ENCODE measurements at regions not wholly inside any gene's neighbourhood (a gene's known extent, or its start where the extent isn't known, plus 50 kb on each side); places are given as distances from the start of the nearest gene placed in this dataset.

DNA sequence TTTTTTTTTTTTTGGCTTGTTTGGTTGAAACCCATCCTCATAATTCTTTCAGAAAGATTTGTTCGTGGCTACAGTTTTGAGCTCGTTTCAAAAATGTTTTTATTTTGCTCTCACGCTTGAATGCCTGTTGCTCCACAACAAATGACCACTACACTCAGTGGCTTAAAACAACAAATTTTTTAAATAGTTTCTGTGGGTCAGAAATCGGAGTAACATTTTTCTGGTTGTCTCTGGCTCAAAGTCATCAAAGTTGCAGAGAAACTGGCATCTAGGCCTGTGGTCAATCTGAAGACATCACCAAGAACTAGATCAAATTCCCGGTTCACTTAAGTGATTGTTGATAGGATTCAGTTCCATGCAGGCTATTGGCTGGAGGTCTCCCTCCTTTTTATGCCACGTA lies 560.0 kb downstream of the SNAPC1 start:
- Histone ChIP-seq H3K9me3 (peaks cover 0 to 8% of the 10 kb centered on the region in 2 donors), H3K36me3 (no peaks in the 10 kb centered on the region), H3K4me3 (no peak overlapping the region), H3K4me1 (no peaks in the 10 kb centered on the region), H3K27ac (no peak overlapping the region), H3K27me3 (no peaks in the 10 kb centered on the region)
- TF ChIP-seq CTCF (IDR thresholded peaks at IDR 0.05) = no peak
- no peak for DNase-seq (ENCODE audit: low spot score)

DNA sequence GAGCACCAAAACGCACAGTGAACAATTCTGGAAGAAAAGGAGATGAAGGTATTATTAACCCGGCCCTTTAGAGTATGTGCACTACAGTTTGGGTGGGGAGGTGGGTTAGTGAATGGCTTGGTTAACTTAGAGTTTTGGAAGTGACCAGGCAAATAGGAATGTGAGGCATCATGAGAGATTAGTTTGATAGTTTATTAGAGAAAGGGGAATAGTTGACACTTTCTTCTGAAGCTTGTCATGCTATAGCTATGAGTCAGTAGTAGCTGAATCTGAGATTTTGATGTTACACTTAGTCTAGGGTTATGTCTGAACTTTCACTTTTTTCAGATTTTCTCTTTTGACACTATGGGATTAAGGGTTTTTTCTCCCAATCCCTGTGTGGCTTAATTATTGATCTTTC lies 567.2 kb downstream of the SNAPC1 start:
- DNase-seq (ENCODE audit: low spot score) = no peak
- no peak for TF ChIP-seq CTCF (IDR thresholded peaks at IDR 0.05)
- Histone ChIP-seq H3K27me3 (no peaks in the 10 kb centered on the region), H3K27ac (no peak overlapping the region), H3K9me3 (peaks cover 0 to 24% of the 10 kb centered on the region in 2 donors), H3K36me3 (no peaks in the 10 kb centered on the region), H3K4me3 (no peak overlapping the region), H3K4me1 (no peaks in the 10 kb centered on the region)

- no peak for DNase-seq (ENCODE audit: low spot score)
- Histone ChIP-seq H3K27me3 (no peaks in the 10 kb centered on the region), H3K36me3 (no peaks in the 10 kb centered on the region), H3K27ac (no peak overlapping the region), H3K9me3 (peaks cover 0 to 9% of the 10 kb centered on the region in 2 donors), H3K4me3 (no peak overlapping the region), H3K4me1 (no peaks in the 10 kb centered on the region)
- no peak for TF ChIP-seq CTCF (IDR thresholded peaks at IDR 0.05)
Observed at GRCh38 chr14:62347562-62348011, 585.4 kb downstream of the SNAPC1 start.

GRCh38 chr14:62357362-62357761 lies 595.1 kb downstream of the SNAPC1 start:
- Histone ChIP-seq H3K9me3 (peaks cover 5 to 52% of the 10 kb centered on the region in 2 donors), H3K4me3 (no peak overlapping the region), H3K4me1 (no peaks in the 10 kb centered on the region), H3K27ac (no peak overlapping the region), H3K27me3 (no peaks in the 10 kb centered on the region), H3K36me3 (no peaks in the 10 kb centered on the region)
- no peak for TF ChIP-seq CTCF (IDR thresholded peaks at IDR 0.05)
- DNase-seq (ENCODE audit: low spot score) = no peak

DNA sequence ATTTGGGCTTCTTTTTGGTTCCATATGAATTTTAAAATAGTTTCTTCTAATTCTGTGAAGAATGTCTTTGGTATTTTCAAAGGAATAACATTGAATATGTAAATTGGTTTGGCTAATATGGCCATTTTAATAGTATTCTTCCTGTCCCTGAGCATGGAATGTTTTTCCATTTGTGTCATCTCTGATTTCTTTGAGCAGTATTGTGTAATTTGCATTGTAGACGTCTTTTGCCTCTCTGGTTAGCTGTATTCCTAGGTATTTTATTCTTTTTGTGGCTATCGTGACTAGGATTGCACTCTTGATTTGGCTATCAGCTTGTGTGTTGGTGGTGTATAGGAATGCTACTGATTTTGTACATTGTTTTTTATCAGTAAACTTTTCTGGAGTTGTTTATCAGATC lies 601.9 kb downstream of the SNAPC1 start:
- H3K9me3 ChIP-seq = peaks cover 0 to 9% of the 10 kb centered on the region in 2 donors
- no peak for TF ChIP-seq CTCF (IDR thresholded peaks at IDR 0.05)
- no peak for DNase-seq (ENCODE audit: low spot score)
- no peaks in the 10 kb centered on the region for H3K27me3 ChIP-seq
- no peak overlapping the region for H3K4me3 ChIP-seq
- no peaks in the 10 kb centered on the region for H3K36me3 ChIP-seq
- H3K27ac ChIP-seq = no peak overlapping the region
- no peaks in the 10 kb centered on the region for H3K4me1 ChIP-seq

DNA sequence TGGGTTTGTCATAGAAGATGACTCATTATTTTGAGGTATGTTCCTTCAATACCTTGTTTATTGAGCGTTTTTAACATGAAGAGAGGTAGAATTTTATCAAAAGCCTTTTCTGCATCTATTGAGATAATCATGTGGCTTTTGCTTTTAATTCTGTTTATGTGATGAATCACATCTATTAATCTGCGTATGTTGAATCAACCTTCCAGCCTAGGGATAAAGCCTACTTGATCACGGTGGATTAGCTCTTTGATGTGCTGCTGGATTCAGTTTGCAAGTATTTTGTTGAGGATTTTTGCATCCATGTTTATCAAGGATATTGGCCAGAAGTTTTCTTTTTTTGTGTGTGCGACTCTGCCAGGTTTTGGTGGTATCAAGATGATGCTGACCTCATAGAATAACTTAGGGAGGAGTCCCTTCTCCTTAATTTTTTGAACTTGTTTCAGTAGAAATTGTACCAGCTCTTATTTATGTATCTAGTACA lies 602.6 kb downstream of the SNAPC1 start:
- no peak for TF ChIP-seq CTCF (IDR thresholded peaks at IDR 0.05)
- no peak for DNase-seq (ENCODE audit: low spot score)
- Histone ChIP-seq H3K4me3 (no peak overlapping the region), H3K4me1 (no peaks in the 10 kb centered on the region), H3K9me3 (peaks cover 0 to 9% of the 10 kb centered on the region in 2 donors), H3K27me3 (no peaks in the 10 kb centered on the region), H3K27ac (no peak overlapping the region), H3K36me3 (no peaks in the 10 kb centered on the region)
